ENCODE measurements at regions not wholly inside any gene's neighbourhood (a gene's known extent, or its start where the extent isn't known, plus 50 kb on each side); places are given as distances from the start of the nearest gene placed in this dataset.

DNA sequence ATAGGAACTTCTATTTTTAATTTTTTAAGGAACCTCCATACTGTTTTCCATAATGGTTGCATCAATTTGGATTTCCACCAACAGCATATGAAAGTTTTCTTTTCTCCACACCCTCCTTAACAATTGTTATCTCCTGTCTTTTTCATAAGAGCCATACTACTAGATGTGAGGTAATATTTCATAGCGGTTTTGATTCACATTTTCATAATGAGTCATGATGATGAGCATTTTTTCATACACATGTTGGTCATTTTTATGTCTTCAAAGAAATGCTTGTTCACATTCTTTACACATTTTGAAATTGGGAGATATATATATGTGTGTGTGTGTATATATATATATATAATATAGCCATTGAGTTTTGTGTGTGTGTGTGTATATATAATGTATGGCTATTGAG, 420.3 kb upstream of the PCDH9 start:
- Histone ChIP-seq H3K36me3 (ENCODE audit: control insufficient read depth, insufficient read depth, low read length) (no peaks in the 10 kb centered on the region), H3K79me2 (ENCODE audit: control insufficient read depth, insufficient read depth, low read length) (no peaks in the 10 kb centered on the region), H3K27ac (ENCODE audit: insufficient read depth, low read length) (no peak overlapping the region), H3K4me1 (ENCODE audit: control insufficient read depth, extremely low read depth, insufficient read depth, low read length) (no peaks in the 10 kb centered on the region), H3K9me3 (ENCODE audit: control insufficient read depth, insufficient read depth, low read depth, low read length) (no peaks in the 10 kb centered on the region), H3K27me3 (ENCODE audit: control insufficient read depth, insufficient read depth, low read length) (no peaks in the 10 kb centered on the region), H3K4me2 (ENCODE audit: extremely low read depth, insufficient read depth, low read length) (no peak overlapping the region), H4K20me1 (ENCODE audit: control insufficient read depth, extremely low read depth, insufficient read depth, low read length) (no peaks in the 10 kb centered on the region), H2AFZ (ENCODE audit: low read length) (no peak overlapping the region), H3K9ac (ENCODE audit: insufficient read depth, low read length) (no peak overlapping the region), H3K4me3 (replicated peaks in 1 of 4; ENCODE audit: control extremely low read depth in 1 of 4, insufficient read depth in 1 of 4, low read depth in 3 of 4, low read length in 4 of 4) (no peak overlapping the region)
- peak in 1 of 2 donors; percentile 23 for DNase-seq (ENCODE audit: low read depth in 2 of 2)
- TF ChIP-seq EZH2 (IDR thresholded peaks at IDR 0.05; ENCODE audit: low read length, missing control alignments) = no peak
- TF ChIP-seq CTCF (conservative IDR thresholded peaks at IDR 0.05 in 1 of 2, IDR thresholded peaks at IDR 0.05 in 1 of 2; ENCODE audit: low read depth in 1 of 2, low read length in 2 of 2) = no peak

- TF ChIP-seq CTCF (conservative IDR thresholded peaks at IDR 0.05 in 1 of 2, IDR thresholded peaks at IDR 0.05 in 1 of 2; ENCODE audit: low read depth in 1 of 2, low read length in 2 of 2) = no peak
- TF ChIP-seq EZH2 (IDR thresholded peaks at IDR 0.05; ENCODE audit: low read length, missing control alignments) = no peak
- Histone ChIP-seq H3K27ac (ENCODE audit: insufficient read depth, low read length) (no peak overlapping the region), H4K20me1 (ENCODE audit: control insufficient read depth, extremely low read depth, insufficient read depth, low read length) (no peaks in the 10 kb centered on the region), H3K4me3 (replicated peaks in 1 of 4; ENCODE audit: control extremely low read depth in 1 of 4, insufficient read depth in 1 of 4, low read depth in 3 of 4, low read length in 4 of 4) (no peak overlapping the region), H3K4me2 (ENCODE audit: extremely low read depth, insufficient read depth, low read length) (no peak overlapping the region), H3K27me3 (ENCODE audit: control insufficient read depth, insufficient read depth, low read length) (no peaks in the 10 kb centered on the region), H3K36me3 (ENCODE audit: control insufficient read depth, insufficient read depth, low read length) (no peaks in the 10 kb centered on the region), H2AFZ (ENCODE audit: low read length) (no peak overlapping the region), H3K79me2 (ENCODE audit: control insufficient read depth, insufficient read depth, low read length) (no peaks in the 10 kb centered on the region), H3K9ac (ENCODE audit: insufficient read depth, low read length) (no peak overlapping the region), H3K9me3 (ENCODE audit: control insufficient read depth, insufficient read depth, low read depth, low read length) (no peaks in the 10 kb centered on the region), H3K4me1 (ENCODE audit: control insufficient read depth, extremely low read depth, insufficient read depth, low read length) (no peaks in the 10 kb centered on the region)
- DNase-seq (ENCODE audit: low read depth in 2 of 2) = no peak
Measured at GRCh38 chr13:67645874-67646467, 415.8 kb upstream of the PCDH9 start.

GRCh38 chr13:67643516-67644055, 413.4 kb upstream of the PCDH9 start:
- no peak for DNase-seq (ENCODE audit: low read depth in 2 of 2)
- no peaks in the 10 kb centered on the region for H3K79me2 ChIP-seq (ENCODE audit: control insufficient read depth, insufficient read depth, low read length)
- H2AFZ ChIP-seq (ENCODE audit: low read length) = no peak overlapping the region
- no peaks in the 10 kb centered on the region for H3K36me3 ChIP-seq (ENCODE audit: control insufficient read depth, insufficient read depth, low read length)
- no peaks in the 10 kb centered on the region for H4K20me1 ChIP-seq (ENCODE audit: control insufficient read depth, extremely low read depth, insufficient read depth, low read length)
- H3K9ac ChIP-seq (ENCODE audit: insufficient read depth, low read length) = no peak overlapping the region
- H3K4me1 ChIP-seq (ENCODE audit: control insufficient read depth, extremely low read depth, insufficient read depth, low read length) = no peaks in the 10 kb centered on the region
- H3K27ac ChIP-seq (ENCODE audit: insufficient read depth, low read length) = no peak overlapping the region
- H3K9me3 ChIP-seq (ENCODE audit: control insufficient read depth, insufficient read depth, low read depth, low read length) = no peaks in the 10 kb centered on the region
- H3K4me2 ChIP-seq (ENCODE audit: extremely low read depth, insufficient read depth, low read length) = no peak overlapping the region
- H3K4me3 ChIP-seq (replicated peaks in 1 of 4; ENCODE audit: control extremely low read depth in 1 of 4, insufficient read depth in 1 of 4, low read depth in 3 of 4, low read length in 4 of 4) = no peak overlapping the region
- TF ChIP-seq CTCF (conservative IDR thresholded peaks at IDR 0.05 in 1 of 2, IDR thresholded peaks at IDR 0.05 in 1 of 2; ENCODE audit: low read depth in 1 of 2, low read length in 2 of 2) (no peak), EZH2 (IDR thresholded peaks at IDR 0.05; ENCODE audit: low read length, missing control alignments) (no peak)
- H3K27me3 ChIP-seq (ENCODE audit: control insufficient read depth, insufficient read depth, low read length) = no peaks in the 10 kb centered on the region

Measured in fibroblast of lung (primary cell).